ENCODE measurements at regions not wholly inside any gene's neighbourhood (a gene's known extent, or its start where the extent isn't known, plus 50 kb on each side); places are given as distances from the start of the nearest gene placed in this dataset.

GRCh38 chr6:165056292-165056691, 253.1 kb downstream of the C6orf118 start:
- no peaks in the 10 kb centered on the region for H3K4me1 ChIP-seq (ENCODE audit: control insufficient read depth, insufficient read depth, low read length)
- H3K27ac ChIP-seq (ENCODE audit: insufficient read depth, low read depth, low read length, poor library complexity, severe bottlenecking), result no peak overlapping the region
- H3K9me3 ChIP-seq (ENCODE audit: control insufficient read depth, low read length), result no peaks in the 10 kb centered on the region
- H3K27me3 ChIP-seq (ENCODE audit: control insufficient read depth, insufficient read depth, low read length, poor library complexity, severe bottlenecking), result no peaks in the 10 kb centered on the region
- no peaks in the 10 kb centered on the region for H3K36me3 ChIP-seq (ENCODE audit: control insufficient read depth, insufficient read depth, low read length)
- H3K4me3 ChIP-seq (ENCODE audit: insufficient read depth, low read depth, low read length), result no peak overlapping the region
- WGBS, 2 experiments, result 93 to 96% methylated on average over 11 of the region's 11 CpGs

GRCh38 chr6:165055231-165055630, 254.2 kb downstream of the C6orf118 start:
- no peaks in the 10 kb centered on the region for H3K27me3 ChIP-seq (ENCODE audit: control insufficient read depth, insufficient read depth, low read length, poor library complexity, severe bottlenecking)
- H3K9me3 ChIP-seq (ENCODE audit: control insufficient read depth, low read length), result no peaks in the 10 kb centered on the region
- no peaks in the 10 kb centered on the region for H3K36me3 ChIP-seq (ENCODE audit: control insufficient read depth, insufficient read depth, low read length)
- no peak overlapping the region for H3K27ac ChIP-seq (ENCODE audit: insufficient read depth, low read depth, low read length, poor library complexity, severe bottlenecking)
- H3K4me3 ChIP-seq (ENCODE audit: insufficient read depth, low read depth, low read length), result no peak overlapping the region
- 80 to 82% methylated on average over 5 of the region's 5 CpGs for WGBS, 2 experiments
- H3K4me1 ChIP-seq (ENCODE audit: control insufficient read depth, insufficient read depth, low read length), result no peaks in the 10 kb centered on the region

GRCh38 chr6:165052561-165053480, 256.6 kb downstream of the C6orf118 start:
- H3K27ac ChIP-seq (ENCODE audit: insufficient read depth, low read depth, low read length, poor library complexity, severe bottlenecking), result no peak overlapping the region
- no peaks in the 10 kb centered on the region for H3K27me3 ChIP-seq (ENCODE audit: control insufficient read depth, insufficient read depth, low read length, poor library complexity, severe bottlenecking)
- no peaks in the 10 kb centered on the region for H3K9me3 ChIP-seq (ENCODE audit: control insufficient read depth, low read length)
- WGBS, 2 experiments, result 91 to 95% methylated on average over 10 of the region's 10 CpGs
- no peaks in the 10 kb centered on the region for H3K4me1 ChIP-seq (ENCODE audit: control insufficient read depth, insufficient read depth, low read length)
- H3K36me3 ChIP-seq (ENCODE audit: control insufficient read depth, insufficient read depth, low read length), result no peaks in the 10 kb centered on the region
- no peak overlapping the region for H3K4me3 ChIP-seq (ENCODE audit: insufficient read depth, low read depth, low read length)

- 51 to 55% methylated on average over 7 of the region's 7 CpGs for WGBS, 2 experiments
- Histone ChIP-seq H3K4me1 (ENCODE audit: control insufficient read depth, insufficient read depth, low read length) (no peaks in the 10 kb centered on the region), H3K27me3 (ENCODE audit: control insufficient read depth, insufficient read depth, low read length, poor library complexity, severe bottlenecking) (no peaks in the 10 kb centered on the region), H3K9me3 (ENCODE audit: control insufficient read depth, low read length) (no peaks in the 10 kb centered on the region), H3K36me3 (ENCODE audit: control insufficient read depth, insufficient read depth, low read length) (no peaks in the 10 kb centered on the region), H3K4me3 (ENCODE audit: insufficient read depth, low read depth, low read length) (no peak overlapping the region), H3K27ac (ENCODE audit: insufficient read depth, low read depth, low read length, poor library complexity, severe bottlenecking) (no peak overlapping the region)
Observed at GRCh38 chr6:165049362-165049761, 260.0 kb downstream of the C6orf118 start.

- WGBS, 2 experiments, result 93 to 97% methylated on average over 2 of the region's 2 CpGs
Observed at GRCh38 chr6:165047952-165048351, 261.5 kb downstream of the C6orf118 start.

GRCh38 chr6:165045631-165046030, 263.8 kb downstream of the C6orf118 start:
- Histone ChIP-seq H3K9me3 (ENCODE audit: control insufficient read depth, low read length) (no peaks in the 10 kb centered on the region), H3K4me3 (ENCODE audit: insufficient read depth, low read depth, low read length) (no peak overlapping the region), H3K27ac (ENCODE audit: insufficient read depth, low read depth, low read length, poor library complexity, severe bottlenecking) (no peak overlapping the region), H3K4me1 (ENCODE audit: control insufficient read depth, insufficient read depth, low read length) (no peaks in the 10 kb centered on the region), H3K27me3 (ENCODE audit: control insufficient read depth, insufficient read depth, low read length, poor library complexity, severe bottlenecking) (no peaks in the 10 kb centered on the region), H3K36me3 (ENCODE audit: control insufficient read depth, insufficient read depth, low read length) (no peaks in the 10 kb centered on the region)
- WGBS, 2 experiments, result 100% methylated on average over 1 of the region's 2 CpGs; no CpG with 5 or more reads in 1 of the 2 experiments

More at GRCh38 chr6:165047952-165048351, 261.5 kb downstream of the C6orf118 start:
- no peaks in the 10 kb centered on the region for H3K27me3 ChIP-seq (ENCODE audit: control insufficient read depth, insufficient read depth, low read length, poor library complexity, severe bottlenecking)
- no peaks in the 10 kb centered on the region for H3K36me3 ChIP-seq (ENCODE audit: control insufficient read depth, insufficient read depth, low read length)
- H3K9me3 ChIP-seq (ENCODE audit: control insufficient read depth, low read length), result no peaks in the 10 kb centered on the region
- H3K4me1 ChIP-seq (ENCODE audit: control insufficient read depth, insufficient read depth, low read length), result no peaks in the 10 kb centered on the region
- H3K4me3 ChIP-seq (ENCODE audit: insufficient read depth, low read depth, low read length), result no peak overlapping the region
- no peak overlapping the region for H3K27ac ChIP-seq (ENCODE audit: insufficient read depth, low read depth, low read length, poor library complexity, severe bottlenecking)

GRCh38 chr6:165042912-165043311, 266.5 kb downstream of the C6orf118 start:
- Histone ChIP-seq H3K36me3 (ENCODE audit: control insufficient read depth, insufficient read depth, low read length) (no peaks in the 10 kb centered on the region), H3K4me3 (ENCODE audit: insufficient read depth, low read depth, low read length) (no peak overlapping the region), H3K27ac (ENCODE audit: insufficient read depth, low read depth, low read length, poor library complexity, severe bottlenecking) (no peak overlapping the region), H3K9me3 (ENCODE audit: control insufficient read depth, low read length) (no peaks in the 10 kb centered on the region), H3K27me3 (ENCODE audit: control insufficient read depth, insufficient read depth, low read length, poor library complexity, severe bottlenecking) (no peaks in the 10 kb centered on the region), H3K4me1 (ENCODE audit: control insufficient read depth, insufficient read depth, low read length) (no peaks in the 10 kb centered on the region)
- WGBS, 2 experiments, result 88 to 92% methylated on average over 2 of the region's 2 CpGs

- H3K27me3 ChIP-seq (ENCODE audit: control insufficient read depth, insufficient read depth, low read length, poor library complexity, severe bottlenecking), result no peaks in the 10 kb centered on the region
- H3K4me1 ChIP-seq (ENCODE audit: control insufficient read depth, insufficient read depth, low read length), result no peaks in the 10 kb centered on the region
- H3K27ac ChIP-seq (ENCODE audit: insufficient read depth, low read depth, low read length, poor library complexity, severe bottlenecking), result no peak overlapping the region
- H3K4me3 ChIP-seq (ENCODE audit: insufficient read depth, low read depth, low read length), result no peak overlapping the region
- WGBS, 2 experiments, result 100% methylated on average over 1 of the region's 1 CpG; no CpG with 5 or more reads in 1 of the 2 experiments
- H3K36me3 ChIP-seq (ENCODE audit: control insufficient read depth, insufficient read depth, low read length), result no peaks in the 10 kb centered on the region
- H3K9me3 ChIP-seq (ENCODE audit: control insufficient read depth, low read length), result no peaks in the 10 kb centered on the region
Observed at GRCh38 chr6:165040440-165040839, 269.0 kb downstream of the C6orf118 start.

GRCh38 chr6:165034271-165034741, 275.1 kb downstream of the C6orf118 start:
- Histone ChIP-seq H3K27ac (ENCODE audit: insufficient read depth, low read depth, low read length, poor library complexity, severe bottlenecking) (no peak overlapping the region), H3K27me3 (ENCODE audit: control insufficient read depth, insufficient read depth, low read length, poor library complexity, severe bottlenecking) (no peaks in the 10 kb centered on the region), H3K9me3 (ENCODE audit: control insufficient read depth, low read length) (no peaks in the 10 kb centered on the region), H3K36me3 (ENCODE audit: control insufficient read depth, insufficient read depth, low read length) (no peaks in the 10 kb centered on the region), H3K4me1 (ENCODE audit: control insufficient read depth, insufficient read depth, low read length) (no peaks in the 10 kb centered on the region), H3K4me3 (ENCODE audit: insufficient read depth, low read depth, low read length) (no peak overlapping the region)
- WGBS, 2 experiments, result 87 to 90% methylated on average over 4 of the region's 4 CpGs

GRCh38 chr6:165031502-165031901, 277.9 kb downstream of the C6orf118 start:
- 90 to 92% methylated on average over 7 of the region's 7 CpGs for WGBS, 2 experiments
- Histone ChIP-seq H3K9me3 (ENCODE audit: control insufficient read depth, low read length) (no peaks in the 10 kb centered on the region), H3K4me1 (ENCODE audit: control insufficient read depth, insufficient read depth, low read length) (no peaks in the 10 kb centered on the region), H3K27me3 (ENCODE audit: control insufficient read depth, insufficient read depth, low read length, poor library complexity, severe bottlenecking) (no peaks in the 10 kb centered on the region), H3K27ac (ENCODE audit: insufficient read depth, low read depth, low read length, poor library complexity, severe bottlenecking) (no peak overlapping the region), H3K4me3 (ENCODE audit: insufficient read depth, low read depth, low read length) (no peak overlapping the region), H3K36me3 (ENCODE audit: control insufficient read depth, insufficient read depth, low read length) (no peaks in the 10 kb centered on the region)
